ENCODE measurements at regions not wholly inside any gene's neighbourhood (a gene's known extent, or its start where the extent isn't known, plus 50 kb on each side); places are given as distances from the start of the nearest gene placed in this dataset.

- TF ChIP-seq CTCF (optimal IDR thresholded peaks at IDR 0.05 in 1 of 3, IDR thresholded peaks at IDR 0.05 in 1 of 3, conservative IDR thresholded peaks at IDR 0.05 in 1 of 3; ENCODE audit: extremely low read depth in 1 of 3, insufficient read depth in 2 of 3, low read length in 3 of 3) = no peak
- TF ChIP-seq EZH2 (IDR thresholded peaks at IDR 0.05; ENCODE audit: low read length) = no peak
These were observed 201.8 kb downstream of the SIPA1L2 start for GRCh38 chr1:232428036-232428645.

Measured in keratinocyte (primary cell).